GM18951 (cell line): ENCODE measurements at regions not wholly inside any gene's neighbourhood (a gene's known extent, or its start where the extent isn't known, plus 50 kb on each side); places are given as distances from the start of the nearest gene placed in this dataset.
"Not testable (repeated sequence)": the region's sequence is repeated elsewhere in the genome, so short reads cannot be mapped to it uniquely, and the experiment has no call there.

Experiments
- POLR2A ChIP-seq: IDR thresholded peaks from 4 replicates; pipeline ENCODE4 v1.6.1; 2011; ENCODE audit warnings: mild to moderate bottlenecking; ENCODE audit not compliant: insufficient read length, insufficient read depth; ENCODE audit errors: extremely low read depth
- in situ Hi-C: fragments of 300-500 bp; cut with MboI; formaldehyde crosslinking; loops from one replicate; pipeline ENCODE4 v1.12.0; 2022; ENCODE audit warnings: low sequenced_read_pairs, mixed read lengths, inconsistent platforms; ENCODE audit not compliant: unreplicated experiment

DNA sequence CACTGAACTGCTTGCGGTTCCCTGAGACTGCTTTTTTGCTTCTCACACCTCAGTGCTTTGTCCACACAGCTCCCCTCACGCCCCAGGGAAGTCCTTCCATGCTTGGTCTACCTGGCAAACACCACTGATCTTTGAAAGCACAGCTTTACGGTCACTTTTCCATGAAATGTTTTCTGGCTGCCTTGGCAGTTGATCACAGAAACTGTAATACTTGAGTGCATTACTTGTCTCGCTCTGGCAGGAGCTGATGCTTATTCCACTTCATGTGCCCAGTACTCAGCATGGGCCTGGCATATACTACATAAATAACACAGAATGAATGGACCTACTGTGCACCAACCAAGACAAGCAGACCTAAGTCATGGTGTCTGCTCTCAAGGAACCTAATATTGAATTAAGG lies 121.1 kb downstream of the MEX3B start:
- no peak for TF ChIP-seq POLR2A
- in situ Hi-C loops, result loop anchor here (25.0 kb wide), 1 partner anchor 437 kb away; no protein-coding TSS in a partner anchor

DNA sequence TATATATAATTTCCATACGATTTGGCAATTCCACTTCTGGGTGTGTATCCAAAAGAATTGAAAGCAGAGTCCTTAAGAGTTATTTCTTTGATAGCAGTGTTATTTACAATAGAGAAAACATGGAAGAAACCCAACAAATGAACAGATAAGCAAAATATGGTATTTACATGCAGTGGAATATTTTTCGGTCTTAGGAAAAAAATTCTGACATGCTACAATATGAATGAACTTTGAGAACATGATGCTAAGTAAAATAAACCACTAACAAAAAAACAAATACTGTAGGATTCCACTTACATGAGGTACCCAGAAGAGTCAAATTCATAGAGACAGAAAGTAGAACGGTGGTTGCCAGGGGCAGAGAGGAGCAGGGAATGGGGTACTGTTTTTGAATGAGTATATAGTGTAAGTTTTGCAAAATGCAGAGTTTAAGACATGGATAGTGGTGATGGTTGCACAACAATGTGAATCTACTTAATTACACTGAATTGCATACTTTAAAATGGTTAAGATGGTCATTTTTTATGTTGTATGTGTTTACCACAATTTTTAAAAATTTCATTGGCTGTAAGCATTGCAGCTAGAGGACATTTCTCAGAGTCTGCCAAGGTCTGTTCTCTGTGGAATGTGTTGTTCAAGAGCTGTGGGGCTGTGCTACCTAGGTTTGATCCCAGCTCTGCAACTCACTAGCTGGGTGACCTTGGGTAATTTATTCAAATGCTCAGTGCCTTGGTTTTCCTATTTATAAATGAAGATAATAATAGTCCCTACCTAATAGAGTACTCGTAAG lies 122.1 kb downstream of the MEX3B start:
- in situ Hi-C loops, result no loop called here
- no peak for TF ChIP-seq POLR2A

DNA sequence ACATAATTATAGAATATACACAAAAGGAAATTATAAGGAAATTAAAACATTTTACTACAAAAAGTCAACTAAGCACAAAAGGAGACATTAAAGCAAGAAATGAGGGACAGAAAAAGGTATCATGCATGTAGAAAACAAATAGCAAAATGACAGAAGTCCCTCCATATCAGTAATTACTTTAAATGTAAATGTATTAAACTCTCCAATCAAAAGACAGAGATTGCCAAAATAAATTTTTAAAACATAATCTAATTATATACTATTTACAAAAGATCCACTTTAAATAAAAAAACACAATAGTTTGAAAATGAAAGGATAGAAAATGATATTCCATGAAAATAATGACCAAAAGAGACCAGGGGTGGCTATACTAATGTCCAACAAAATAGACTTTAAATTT lies 123.7 kb downstream of the MEX3B start:
- in situ Hi-C loops, result no loop called here
- no peak for TF ChIP-seq POLR2A

DNA sequence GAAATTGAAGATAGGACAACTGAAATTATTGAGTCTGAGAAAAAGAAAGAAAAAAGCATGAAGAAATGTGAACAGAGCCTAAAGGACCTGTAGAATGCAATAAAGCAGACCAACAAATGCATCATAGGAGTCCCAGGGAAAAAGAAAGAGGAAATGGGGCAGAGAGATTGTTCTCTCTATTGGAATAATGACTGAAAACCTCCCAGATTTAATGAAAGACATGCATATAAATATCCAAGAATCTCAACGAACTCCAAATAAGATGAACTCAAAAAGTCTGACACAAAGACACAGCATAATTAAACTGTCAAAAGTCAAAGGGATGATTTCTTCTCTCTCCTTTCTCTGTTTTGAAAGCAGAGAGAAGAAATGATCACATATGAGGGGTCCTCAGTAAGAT lies 124.7 kb downstream of the MEX3B start:
- no peak for TF ChIP-seq POLR2A
- in situ Hi-C loops, result no loop called here

DNA sequence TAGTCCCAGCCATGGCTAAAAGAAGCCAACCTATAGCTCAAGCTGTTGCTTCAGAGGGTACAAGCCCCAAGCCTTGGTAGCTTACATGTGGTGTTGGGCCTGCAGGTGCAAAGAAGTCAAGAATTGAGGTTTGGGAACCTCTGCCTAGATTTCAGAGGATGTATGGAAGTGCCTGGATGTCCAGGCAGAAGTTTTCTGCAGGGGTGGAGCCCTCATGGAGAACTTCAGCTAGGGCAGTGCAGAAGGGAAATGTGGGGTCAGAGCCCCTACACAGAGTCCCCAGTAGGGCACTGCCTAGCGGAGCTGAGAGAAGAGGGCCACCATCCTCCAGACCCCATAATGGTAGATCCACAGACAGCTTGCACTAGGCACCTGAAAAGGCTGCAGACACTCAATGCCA lies 127.1 kb downstream of the MEX3B start:
- in situ Hi-C loops, result not testable (repeated sequence)

GRCh38 chr15:81916451-81916850 lies 129.4 kb downstream of the MEX3B start:
- no peak for TF ChIP-seq POLR2A
- in situ Hi-C loops, result no loop called here

DNA sequence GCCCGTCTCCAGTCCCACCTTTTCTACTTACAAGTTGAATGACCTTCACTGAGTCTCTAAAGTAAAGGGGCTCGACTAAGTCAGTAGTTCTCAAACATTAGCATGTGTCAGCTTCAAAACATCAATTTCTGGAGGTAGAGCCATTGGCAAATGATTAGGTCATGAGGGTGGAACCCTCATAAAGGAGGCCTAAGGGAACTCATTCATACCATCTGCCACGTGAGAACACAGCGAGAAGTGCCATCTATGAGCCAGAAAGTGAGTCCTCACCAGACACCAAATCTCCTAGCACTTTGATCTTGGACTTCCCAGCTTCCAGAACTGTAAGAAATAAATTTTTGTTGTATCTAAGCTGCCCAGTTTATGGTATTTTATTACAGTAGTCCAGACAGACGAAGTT lies 129.8 kb downstream of the MEX3B start:
- in situ Hi-C loops, result no loop called here
- TF ChIP-seq POLR2A, result no peak

GRCh38 chr15:81914734-81915256 lies 131.0 kb downstream of the MEX3B start:
- TF ChIP-seq POLR2A, result no peak
- in situ Hi-C loops, result no loop called here

GRCh38 chr15:81914333-81914732 lies 131.5 kb downstream of the MEX3B start:
- no peak for TF ChIP-seq POLR2A
- in situ Hi-C loops, result no loop called here

- in situ Hi-C loops, result no loop called here
- no peak for TF ChIP-seq POLR2A
Observed at GRCh38 chr15:81911022-81911971, 134.5 kb downstream of the MEX3B start.

DNA sequence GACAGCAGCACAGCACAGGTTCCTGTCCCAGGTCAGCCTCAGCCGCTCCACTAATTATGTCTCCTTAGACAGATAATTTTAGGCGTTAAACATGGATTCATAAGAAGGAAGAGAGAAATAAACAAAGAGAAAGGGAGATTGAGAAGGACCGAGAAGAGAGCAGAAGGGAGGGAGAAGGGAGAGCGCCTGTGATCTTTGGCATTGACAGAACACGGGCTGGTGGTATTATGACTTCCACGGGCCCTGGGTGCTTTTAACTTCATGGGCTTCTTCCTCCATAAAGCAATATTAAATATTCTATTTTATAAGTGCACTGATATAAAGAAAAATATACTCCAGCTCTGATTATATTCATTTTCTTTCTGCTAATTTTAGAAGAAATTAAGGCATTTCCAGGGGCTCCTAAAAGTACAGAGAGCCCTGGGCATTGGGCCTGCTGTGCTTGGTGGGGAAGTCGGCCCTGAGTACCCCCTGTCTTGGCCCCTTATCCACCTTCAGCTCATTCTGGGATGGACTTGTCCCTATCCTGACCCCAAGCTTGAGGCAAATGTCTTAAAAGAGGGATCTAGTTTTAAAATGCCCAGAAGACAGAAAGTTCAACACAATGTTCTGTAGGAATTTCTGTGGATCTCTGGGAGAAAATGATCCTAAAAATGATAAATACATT lies 135.3 kb downstream of the MEX3B start:
- in situ Hi-C loops, result no loop called here
- TF ChIP-seq POLR2A, result no peak

GRCh38 chr15:81909011-81909358 lies 136.8 kb downstream of the MEX3B start:
- in situ Hi-C loops, result no loop called here
- TF ChIP-seq POLR2A, result no peak

GRCh38 chr15:81908111-81908510 lies 137.7 kb downstream of the MEX3B start:
- no peak for TF ChIP-seq POLR2A
- in situ Hi-C loops, result no loop called here
